GM23338 (cell line): ENCODE measurements at regions not wholly inside any gene's neighbourhood (a gene's known extent, or its start where the extent isn't known, plus 50 kb on each side); places are given as distances from the start of the nearest gene placed in this dataset.

ENCODE experiments used
- ATAC-seq: fragments of 200-7000 bp; cut with Tn5 transposase; 3 replicates; pipeline ENCODE4 v1.9.1; 2020
- DNase-seq: peaks from one replicate; pipeline ENCODE4 v3.0.0-alpha.2; 2015; ENCODE audit warnings: low spot score
- H2AFZ ChIP-seq: fragments of 200-600 bp; sonication (generic); 2 replicates; pipeline ENCODE4 v1.8.0; 2016; ENCODE audit warnings: antibody characterized with exemption, mild to moderate bottlenecking, moderate library complexity
- H3F3A ChIP-seq: fragments of 200-600 bp; sonication (generic); replicated peaks from 2 replicates; pipeline ENCODE4 v1.8.0; 2017; ENCODE audit warnings: antibody characterized with exemption, mixed run types, low read depth
- H3K27ac ChIP-seq: fragments of 200-600 bp; sonication (generic); 2 replicates; pipeline ENCODE4 v1.6.1; 2016; ENCODE audit warnings: low read depth
- H3K27me3 ChIP-seq: fragments of 200-600 bp; sonication (generic); 2 replicates; pipeline ENCODE4 v1.8.0; 2016; ENCODE audit warnings: mild to moderate bottlenecking, mixed run types, moderate library complexity; ENCODE audit not compliant: insufficient read depth
- H3K36me3 ChIP-seq: fragments of 200-600 bp; sonication (generic); 2 replicates; pipeline ENCODE4 v1.8.0; 2016; ENCODE audit warnings: mild to moderate bottlenecking; ENCODE audit not compliant: insufficient read depth
- H3K4me1 ChIP-seq: fragments of 200-600 bp; sonication (generic); 2 replicates; pipeline ENCODE4 v1.8.0; 2016; ENCODE audit warnings: mild to moderate bottlenecking, moderate library complexity; ENCODE audit not compliant: insufficient read depth
- H3K4me2 ChIP-seq: fragments of 200-600 bp; sonication (generic); 2 replicates; pipeline ENCODE4 v1.7.1; 2017; ENCODE audit warnings: mixed run types
- H3K4me3 ChIP-seq: fragments of 200-600 bp; sonication (generic); 2 replicates; pipeline ENCODE4 v1.6.1; 2016; ENCODE audit warnings: mixed run types
- H3K79me2 ChIP-seq: fragments of 200-600 bp; sonication (generic); replicated peaks from 2 replicates; pipeline ENCODE4 v1.8.0; 2017; ENCODE audit warnings: mild to moderate bottlenecking; ENCODE audit not compliant: insufficient read depth
- H3K9me2 ChIP-seq: fragments of 200-600 bp; sonication (generic); 2 replicates; pipeline ENCODE4 v1.8.0; 2017; ENCODE audit not compliant: insufficient read depth
- H4K20me1 ChIP-seq: fragments of 200-600 bp; sonication (generic); replicated peaks from 2 replicates; pipeline ENCODE4 v1.8.0; 2017; ENCODE audit warnings: mild to moderate bottlenecking; ENCODE audit not compliant: insufficient read depth
- H3K27ac Mint-ChIP-seq: 2 replicates; pipeline ENCODE4 v1.8.0; 2020; ENCODE audit warnings: inconsistent platforms, mild to moderate bottlenecking, moderate library complexity, mixed read lengths
- H3K27me3 Mint-ChIP-seq: 3 replicates; pipeline ENCODE4 v1.8.0; 2022; ENCODE audit warnings: low read depth, mild to moderate bottlenecking, moderate library complexity, mixed read lengths, inconsistent platforms; ENCODE audit not compliant: insufficient read depth, poor library complexity
- H3K36me3 Mint-ChIP-seq: 3 replicates; pipeline ENCODE4 v1.8.0; 2021; ENCODE audit warnings: low read depth, mild to moderate bottlenecking, inconsistent platforms, moderate library complexity, mixed read lengths
- H3K4me1 Mint-ChIP-seq: 3 replicates; pipeline ENCODE4 v1.8.0; 2020; ENCODE audit warnings: mild to moderate bottlenecking, inconsistent platforms, mixed read lengths
- H3K4me3 Mint-ChIP-seq: 3 replicates; pipeline ENCODE4 v1.8.0; 2021; ENCODE audit warnings: moderate library complexity, mild to moderate bottlenecking, inconsistent platforms, mixed read lengths
- H3K9me3 Mint-ChIP-seq: 3 replicates; pipeline ENCODE4 v1.8.0; 2020; ENCODE audit warnings: moderate library complexity, mild to moderate bottlenecking, inconsistent platforms, mixed read lengths
- EZH2 ChIP-seq: fragments of 200-600 bp; sonication (generic); IDR thresholded peaks from one replicate; pipeline ENCODE4 v1.8.0; 2017; ENCODE audit warnings: antibody characterized with exemption, mild to moderate bottlenecking, low read depth; ENCODE audit not compliant: unreplicated experiment
- EZH2phosphoT487 ChIP-seq: fragments of 200-600 bp; sonication (generic); IDR thresholded peaks from one replicate; pipeline ENCODE4 v1.8.1; 2018; ENCODE audit warnings: antibody characterized with exemption; ENCODE audit not compliant: unreplicated experiment
- JUNB ChIP-seq: IDR thresholded peaks from one replicate; pipeline ENCODE4 v1.6.1; 2016; ENCODE audit warnings: antibody characterized with exemption; ENCODE audit not compliant: unreplicated experiment
- NANOG ChIP-seq: IDR thresholded peaks from 2 replicates; pipeline ENCODE4 v1.6.1; 2016; ENCODE audit warnings: antibody characterized with exemption, borderline replicate concordance
- STAT1 ChIP-seq: IDR thresholded peaks from one replicate; pipeline ENCODE4 v1.6.1; 2016; ENCODE audit warnings: antibody characterized with exemption; ENCODE audit not compliant: unreplicated experiment
- ZNF114 ChIP-seq: fragments of 250-450 bp; sonication (Bioruptor Pico); IDR thresholded peaks from 2 replicates; pipeline ENCODE4 v1.5.0; 2020; ENCODE audit warnings: mild to moderate bottlenecking, moderate library complexity
- ZNF331 ChIP-seq: fragments of 250-450 bp; sonication (Bioruptor Pico); IDR thresholded peaks from 2 replicates; pipeline ENCODE4 v1.5.0; 2020; ENCODE audit warnings: low read depth, mild to moderate bottlenecking, moderate library complexity
- TF ChIP-seq, protein P1 (sequence below): IDR thresholded peaks from one replicate; pipeline ENCODE4 v1.6.1; 2018; ENCODE audit warnings: antibody characterized with exemption; ENCODE audit not compliant: unreplicated experiment
- TF ChIP-seq, protein P2 (sequence below), 2 experiments: fragments of 200-600 bp in 1 of 2; sonication (generic) in 1 of 2; conservative IDR thresholded peaks; 2 replicates each; pipeline versions ENCODE4 v1.5.1 to v1.6.1; 2016 to 2017; ENCODE audit warnings: antibody characterized with exemption in 2 of 2, low read depth in 2 of 2, mild to moderate bottlenecking in 2 of 2, moderate library complexity in 1 of 2

DNA sequence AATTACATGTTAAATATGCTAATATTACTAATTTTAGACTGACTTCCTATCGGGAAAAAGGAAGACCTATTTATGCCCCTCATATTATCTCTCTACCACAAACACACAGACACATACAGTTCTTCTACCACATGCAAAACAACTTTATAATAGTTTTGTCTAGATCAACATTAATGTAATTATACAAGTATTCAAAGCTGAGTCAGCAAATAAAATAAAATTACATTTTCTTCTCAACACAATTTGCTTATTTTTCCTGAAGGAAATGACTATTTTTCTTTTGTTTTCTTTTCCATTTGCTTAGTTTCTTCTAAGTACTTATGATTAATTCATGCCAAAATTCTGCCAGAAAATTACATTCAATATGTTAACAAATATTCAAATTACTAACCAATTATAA lies 654.2 kb downstream of the AMY1C start:
- H3K27me3 Mint-ChIP-seq, result no peaks in the 10 kb centered on the region
- Histone ChIP-seq H3F3A (no peaks in the 10 kb centered on the region), H3K4me3 (no peak overlapping the region), H3K9me2 (no peaks in the 10 kb centered on the region), H3K79me2 (no peaks in the 10 kb centered on the region), H3K27ac (no peak overlapping the region), H3K4me2 (no peak overlapping the region), H3K4me1 (no peaks in the 10 kb centered on the region), H3K36me3 (no peaks in the 10 kb centered on the region), H3K27me3 (no peaks in the 10 kb centered on the region), H4K20me1 (no peaks in the 10 kb centered on the region), H2AFZ (no peak overlapping the region)
- DNase-seq (no peak), ATAC-seq (no peak)
- peaks cover 7% of the 10 kb centered on the region; the same call in 1 of the 3 replicates for H3K9me3 Mint-ChIP-seq
- no peak overlapping the region for H3K4me3 Mint-ChIP-seq
- H3K36me3 Mint-ChIP-seq, result no peaks in the 10 kb centered on the region
- H3K27ac Mint-ChIP-seq, result no peak overlapping the region
- no peak for TF ChIP-seq NANOG
- TF ChIP-seq, protein P1, sequence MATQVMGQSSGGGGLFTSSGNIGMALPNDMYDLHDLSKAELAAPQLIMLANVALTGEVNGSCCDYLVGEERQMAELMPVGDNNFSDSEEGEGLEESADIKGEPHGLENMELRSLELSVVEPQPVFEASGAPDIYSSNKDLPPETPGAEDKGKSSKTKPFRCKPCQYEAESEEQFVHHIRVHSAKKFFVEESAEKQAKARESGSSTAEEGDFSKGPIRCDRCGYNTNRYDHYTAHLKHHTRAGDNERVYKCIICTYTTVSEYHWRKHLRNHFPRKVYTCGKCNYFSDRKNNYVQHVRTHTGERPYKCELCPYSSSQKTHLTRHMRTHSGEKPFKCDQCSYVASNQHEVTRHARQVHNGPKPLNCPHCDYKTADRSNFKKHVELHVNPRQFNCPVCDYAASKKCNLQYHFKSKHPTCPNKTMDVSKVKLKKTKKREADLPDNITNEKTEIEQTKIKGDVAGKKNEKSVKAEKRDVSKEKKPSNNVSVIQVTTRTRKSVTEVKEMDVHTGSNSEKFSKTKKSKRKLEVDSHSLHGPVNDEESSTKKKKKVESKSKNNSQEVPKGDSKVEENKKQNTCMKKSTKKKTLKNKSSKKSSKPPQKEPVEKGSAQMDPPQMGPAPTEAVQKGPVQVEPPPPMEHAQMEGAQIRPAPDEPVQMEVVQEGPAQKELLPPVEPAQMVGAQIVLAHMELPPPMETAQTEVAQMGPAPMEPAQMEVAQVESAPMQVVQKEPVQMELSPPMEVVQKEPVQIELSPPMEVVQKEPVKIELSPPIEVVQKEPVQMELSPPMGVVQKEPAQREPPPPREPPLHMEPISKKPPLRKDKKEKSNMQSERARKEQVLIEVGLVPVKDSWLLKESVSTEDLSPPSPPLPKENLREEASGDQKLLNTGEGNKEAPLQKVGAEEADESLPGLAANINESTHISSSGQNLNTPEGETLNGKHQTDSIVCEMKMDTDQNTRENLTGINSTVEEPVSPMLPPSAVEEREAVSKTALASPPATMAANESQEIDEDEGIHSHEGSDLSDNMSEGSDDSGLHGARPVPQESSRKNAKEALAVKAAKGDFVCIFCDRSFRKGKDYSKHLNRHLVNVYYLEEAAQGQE, result no peak
- no peaks in the 10 kb centered on the region for H3K4me1 Mint-ChIP-seq

DNA sequence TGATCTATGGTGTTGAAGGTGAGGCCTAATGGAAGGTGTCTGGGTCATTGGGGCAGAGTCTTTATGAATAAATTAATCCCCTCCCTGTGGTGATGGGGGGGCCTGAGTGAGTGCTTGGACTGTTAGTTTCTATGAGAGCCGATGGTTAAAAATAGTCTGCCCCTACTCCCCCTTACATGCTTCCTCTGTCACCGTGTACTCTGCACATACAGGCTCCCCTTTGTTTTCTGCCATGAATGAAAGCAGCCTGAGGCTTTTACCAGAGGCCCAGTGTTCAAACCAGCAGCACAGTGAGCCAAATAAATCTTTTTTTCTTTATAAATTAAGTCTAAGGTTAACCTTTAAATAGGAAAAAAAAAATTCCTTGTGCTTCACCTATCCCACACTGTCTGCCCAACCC lies 657.0 kb downstream of the AMY1C start:
- Histone ChIP-seq H3K4me1 (no peaks in the 10 kb centered on the region), H2AFZ (no peak overlapping the region), H3K4me3 (no peak overlapping the region), H3K9me2 (no peaks in the 10 kb centered on the region), H3K79me2 (no peaks in the 10 kb centered on the region), H3K4me2 (no peak overlapping the region), H3K27ac (no peak overlapping the region), H3F3A (no peaks in the 10 kb centered on the region), H3K36me3 (no peaks in the 10 kb centered on the region), H3K27me3 (no peaks in the 10 kb centered on the region), H4K20me1 (no peaks in the 10 kb centered on the region)
- Mint-ChIP-seq H3K36me3 (no peaks in the 10 kb centered on the region), H3K27ac (no peak overlapping the region), H3K9me3 (peaks cover 7% of the 10 kb centered on the region; the same call in 1 of the 3 replicates), H3K27me3 (no peaks in the 10 kb centered on the region), H3K4me3 (no peak overlapping the region), H3K4me1 (no peaks in the 10 kb centered on the region)
- ATAC-seq (no peak), DNase-seq (no peak)
- TF ChIP-seq EZH2 (no peak), EZH2phosphoT487 (no peak), ZNF331 (no peak), JUNB (no peak), NANOG (no peak), STAT1 (no peak), ZNF114 (CRISPR knock-in tag) (no peak)
- TF ChIP-seq, protein P2, sequence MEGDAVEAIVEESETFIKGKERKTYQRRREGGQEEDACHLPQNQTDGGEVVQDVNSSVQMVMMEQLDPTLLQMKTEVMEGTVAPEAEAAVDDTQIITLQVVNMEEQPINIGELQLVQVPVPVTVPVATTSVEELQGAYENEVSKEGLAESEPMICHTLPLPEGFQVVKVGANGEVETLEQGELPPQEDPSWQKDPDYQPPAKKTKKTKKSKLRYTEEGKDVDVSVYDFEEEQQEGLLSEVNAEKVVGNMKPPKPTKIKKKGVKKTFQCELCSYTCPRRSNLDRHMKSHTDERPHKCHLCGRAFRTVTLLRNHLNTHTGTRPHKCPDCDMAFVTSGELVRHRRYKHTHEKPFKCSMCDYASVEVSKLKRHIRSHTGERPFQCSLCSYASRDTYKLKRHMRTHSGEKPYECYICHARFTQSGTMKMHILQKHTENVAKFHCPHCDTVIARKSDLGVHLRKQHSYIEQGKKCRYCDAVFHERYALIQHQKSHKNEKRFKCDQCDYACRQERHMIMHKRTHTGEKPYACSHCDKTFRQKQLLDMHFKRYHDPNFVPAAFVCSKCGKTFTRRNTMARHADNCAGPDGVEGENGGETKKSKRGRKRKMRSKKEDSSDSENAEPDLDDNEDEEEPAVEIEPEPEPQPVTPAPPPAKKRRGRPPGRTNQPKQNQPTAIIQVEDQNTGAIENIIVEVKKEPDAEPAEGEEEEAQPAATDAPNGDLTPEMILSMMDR (conservative IDR thresholded peaks at IDR 0.05; ENCODE audit: low read depth in 2 of 2), result no peak
- TF ChIP-seq, protein P1, result no peak
